Suprapubic skin (tissue), 4 donors: ENCODE measurements at regions not wholly inside any gene's neighbourhood (a gene's known extent, or its start where the extent isn't known, plus 50 kb on each side); places are given as distances from the start of the nearest gene placed in this dataset.

Experiments
- CTCF ChIP-seq, 2 donors: fragments of 200-600 bp in 1 of 2; fragments of 450-650 bp in 1 of 2; sonication (generic) in 1 of 2; IDR thresholded peaks; one replicate each; pipeline ENCODE4 v1.5.1; 2016 to 2019; ENCODE audit warnings: antibody characterized with exemption in 2 of 2, mild to moderate bottlenecking in 1 of 2, moderate library complexity in 1 of 2
- EP300 ChIP-seq: sonication (generic); formaldehyde crosslinking; IDR thresholded peaks from one replicate; pipeline ENCODE4 v1.6.1; 2017; ENCODE audit warnings: antibody characterized with exemption
- POLR2A ChIP-seq, 2 donors: fragments of 450-650 bp; IDR thresholded peaks; one replicate each; pipeline ENCODE4 v1.6.1; 2017; ENCODE audit warnings: antibody characterized with exemption in 2 of 2, mild to moderate bottlenecking in 2 of 2, moderate library complexity in 2 of 2
- POLR2AphosphoS5 ChIP-seq, 3 donors: sonication (generic); formaldehyde crosslinking; IDR thresholded peaks; one replicate each; pipeline ENCODE4 v1.6.1; 2017; ENCODE audit warnings: antibody characterized with exemption in 3 of 3

- TF ChIP-seq CTCF (IDR thresholded peaks at IDR 0.05) (no peak), POLR2A (IDR thresholded peaks at IDR 0.05) (no peak), POLR2AphosphoS5 (IDR thresholded peaks at IDR 0.05) (no peak), EP300 (no peak)
Observed at GRCh38 chr3:130814691-130815472, 68.3 kb upstream of the PIK3R4 start.
